Stimulated activated memory B cell treated with anti-CD40 and anti-IgM and Interleukin-4, amounts not matched to agents 10 μg/mL and 1 μg/mL and 100 μg/mL, for 72 hours (primary cell): ENCODE measurements at regions not wholly inside any gene's neighbourhood (a gene's known extent, or its start where the extent isn't known, plus 50 kb on each side); places are given as distances from the start of the nearest gene placed in this dataset.
"Not testable (repeated sequence)": the region's sequence is repeated elsewhere in the genome, so short reads cannot be mapped to it uniquely, and the experiment has no call there.

Source experiments
- ATAC-seq: fragments of 150-1000 bp; cut with Tn5 transposase; 2 replicates; pipeline ENCODE4 v1.10.0; 2021
- H3K27ac Mint-ChIP-seq: one replicate; pipeline ENCODE4 v1.8.0; 2022; ENCODE audit warnings: mild to moderate bottlenecking, mixed read lengths
- H3K27me3 Mint-ChIP-seq: one replicate; pipeline ENCODE4 v1.8.0; 2022; ENCODE audit warnings: mixed read lengths
- H3K36me3 Mint-ChIP-seq: one replicate; pipeline ENCODE4 v1.8.0; 2022; ENCODE audit warnings: mixed read lengths
- H3K4me1 Mint-ChIP-seq: one replicate; pipeline ENCODE4 v1.8.0; 2022; ENCODE audit warnings: mixed read lengths
- H3K4me3 Mint-ChIP-seq: one replicate; pipeline ENCODE4 v1.8.0; 2022; ENCODE audit warnings: mild to moderate bottlenecking, moderate library complexity, mixed read lengths
- H3K9me3 Mint-ChIP-seq: one replicate; pipeline ENCODE4 v1.8.0; 2022; ENCODE audit warnings: mixed read lengths

DNA sequence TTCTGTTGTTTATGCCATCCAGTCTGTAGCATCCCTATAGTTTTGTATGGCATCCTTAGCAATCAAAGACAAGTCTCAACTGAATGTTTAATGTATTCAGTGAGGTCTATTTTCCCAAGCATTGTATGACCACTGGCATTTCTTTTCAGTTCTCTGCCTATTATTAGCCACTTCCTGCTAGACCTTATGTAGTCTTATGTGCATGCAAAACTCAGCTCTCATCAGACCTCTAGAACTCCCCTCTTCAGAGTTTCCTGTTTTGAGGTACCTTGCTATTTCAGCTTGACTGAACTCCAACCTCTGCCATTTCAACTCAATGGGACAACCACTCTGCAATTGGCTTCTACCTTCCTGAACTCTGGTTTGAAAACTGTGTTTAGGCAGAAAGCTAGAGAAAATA lies 113.2 kb downstream of the SLC25A46 start:
- no peaks in the 10 kb centered on the region for H3K4me1 Mint-ChIP-seq
- no peaks in the 10 kb centered on the region for H3K36me3 Mint-ChIP-seq
- no peak overlapping the region for H3K4me3 Mint-ChIP-seq
- ATAC-seq = no peak
- H3K27me3 Mint-ChIP-seq = no peaks in the 10 kb centered on the region
- H3K9me3 Mint-ChIP-seq = peaks cover 7% of the 10 kb centered on the region
- no peak overlapping the region for H3K27ac Mint-ChIP-seq

GRCh38 chr5:110852541-110852940 lies 113.7 kb downstream of the SLC25A46 start:
- no peak overlapping the region for H3K4me3 Mint-ChIP-seq
- no peak overlapping the region for H3K27ac Mint-ChIP-seq
- no peaks in the 10 kb centered on the region for H3K27me3 Mint-ChIP-seq
- no peaks in the 10 kb centered on the region for H3K4me1 Mint-ChIP-seq
- peaks cover 7% of the 10 kb centered on the region for H3K9me3 Mint-ChIP-seq
- no peaks in the 10 kb centered on the region for H3K36me3 Mint-ChIP-seq
- no peak for ATAC-seq

- Mint-ChIP-seq H3K27ac (no peak overlapping the region), H3K9me3 (peaks cover 7% of the 10 kb centered on the region), H3K4me3 (no peak overlapping the region), H3K4me1 (no peaks in the 10 kb centered on the region), H3K27me3 (no peaks in the 10 kb centered on the region), H3K36me3 (no peaks in the 10 kb centered on the region)
- no peak for ATAC-seq
Measured at GRCh38 chr5:110853267-110853666, 114.5 kb downstream of the SLC25A46 start.

DNA sequence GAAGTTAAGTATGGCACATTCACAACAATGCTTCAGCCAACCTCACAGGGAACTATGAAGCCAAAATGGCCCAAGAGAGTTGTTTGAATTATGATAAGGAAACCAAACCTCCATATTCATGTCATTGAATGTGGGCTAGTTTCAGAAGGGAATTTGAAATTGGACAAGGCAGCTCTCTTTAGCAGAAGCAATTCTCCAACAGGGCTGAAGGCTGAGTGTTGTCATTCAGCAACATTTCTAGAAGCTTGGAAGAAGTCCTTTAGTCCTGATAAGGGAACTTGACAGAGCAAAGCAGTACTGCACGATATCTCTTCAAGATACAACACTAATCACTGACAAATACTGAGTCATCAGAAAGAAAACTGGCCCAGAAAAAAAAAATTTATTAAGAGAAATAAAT lies 115.4 kb downstream of the SLC25A46 start:
- Mint-ChIP-seq H3K27me3 (no peaks in the 10 kb centered on the region), H3K36me3 (no peaks in the 10 kb centered on the region), H3K4me1 (no peaks in the 10 kb centered on the region), H3K27ac (no peak overlapping the region), H3K9me3 (peaks cover 4% of the 10 kb centered on the region), H3K4me3 (no peak overlapping the region)
- no peak for ATAC-seq

GRCh38 chr5:110855961-110856360 lies 117.2 kb downstream of the SLC25A46 start:
- no peaks in the 10 kb centered on the region for H3K9me3 Mint-ChIP-seq
- no peak overlapping the region for H3K27ac Mint-ChIP-seq
- no peaks in the 10 kb centered on the region for H3K36me3 Mint-ChIP-seq
- H3K27me3 Mint-ChIP-seq = no peaks in the 10 kb centered on the region
- no peaks in the 10 kb centered on the region for H3K4me1 Mint-ChIP-seq
- no peak overlapping the region for H3K4me3 Mint-ChIP-seq
- ATAC-seq = no peak

- Mint-ChIP-seq H3K9me3 (no peaks in the 10 kb centered on the region), H3K36me3 (no peaks in the 10 kb centered on the region)
Measured at GRCh38 chr5:110865400-110866094, 126.7 kb downstream of the SLC25A46 start.

DNA sequence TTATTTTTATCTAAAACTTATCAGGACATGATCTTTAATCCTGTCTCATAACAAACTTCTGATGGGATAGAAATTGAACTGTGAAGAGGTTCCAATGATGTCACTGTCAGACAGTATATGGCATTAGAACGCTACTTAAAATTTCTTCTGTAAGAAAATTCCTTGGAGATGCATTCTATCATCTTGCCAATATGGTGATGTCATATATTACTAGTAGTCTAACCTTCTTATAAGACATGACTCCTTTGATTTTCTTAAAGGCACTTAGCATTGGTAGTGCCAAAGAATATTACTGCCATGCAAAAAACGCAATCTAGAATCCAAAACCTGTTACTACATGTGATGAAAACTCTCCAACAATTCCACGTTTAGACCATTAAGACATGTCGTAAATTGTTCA lies 131.1 kb downstream of the SLC25A46 start:
- Mint-ChIP-seq H3K9me3 (peaks cover under 1% of the 10 kb centered on the region), H3K27ac (no peak overlapping the region), H3K27me3 (no peaks in the 10 kb centered on the region), H3K4me1 (no peaks in the 10 kb centered on the region), H3K36me3 (no peaks in the 10 kb centered on the region), H3K4me3 (no peak overlapping the region)
- ATAC-seq = no peak

More at GRCh38 chr5:110865400-110866094, 126.7 kb downstream of the SLC25A46 start:
- no peaks in the 10 kb centered on the region for H3K27me3 Mint-ChIP-seq
- ATAC-seq = no peak
- no peak overlapping the region for H3K4me3 Mint-ChIP-seq
- no peak overlapping the region for H3K27ac Mint-ChIP-seq
- no peaks in the 10 kb centered on the region for H3K4me1 Mint-ChIP-seq

GRCh38 chr5:110872200-110872599 lies 133.4 kb downstream of the SLC25A46 start:
- ATAC-seq = peak; percentile 39
- Mint-ChIP-seq H3K36me3 (no peaks in the 10 kb centered on the region), H3K27ac (no peak overlapping the region), H3K9me3 (peaks cover 5% of the 10 kb centered on the region), H3K4me3 (no peak overlapping the region), H3K27me3 (no peaks in the 10 kb centered on the region), H3K4me1 (no peaks in the 10 kb centered on the region)

- ATAC-seq = peak; percentile 27
- Mint-ChIP-seq H3K4me1 (no peaks in the 10 kb centered on the region), H3K9me3 (peaks cover 5% of the 10 kb centered on the region), H3K27me3 (no peaks in the 10 kb centered on the region), H3K27ac (no peak overlapping the region), H3K4me3 (no peak overlapping the region), H3K36me3 (no peaks in the 10 kb centered on the region)
Measured at GRCh38 chr5:110872963-110873362, 134.2 kb downstream of the SLC25A46 start.

- no peak for ATAC-seq
- H3K27me3 Mint-ChIP-seq = no peaks in the 10 kb centered on the region
- no peaks in the 10 kb centered on the region for H3K4me1 Mint-ChIP-seq
- no peak overlapping the region for H3K27ac Mint-ChIP-seq
- H3K36me3 Mint-ChIP-seq = no peaks in the 10 kb centered on the region
- peaks cover 5% of the 10 kb centered on the region for H3K9me3 Mint-ChIP-seq
- H3K4me3 Mint-ChIP-seq = no peak overlapping the region
Measured at GRCh38 chr5:110873773-110874437, 135.1 kb downstream of the SLC25A46 start.

DNA sequence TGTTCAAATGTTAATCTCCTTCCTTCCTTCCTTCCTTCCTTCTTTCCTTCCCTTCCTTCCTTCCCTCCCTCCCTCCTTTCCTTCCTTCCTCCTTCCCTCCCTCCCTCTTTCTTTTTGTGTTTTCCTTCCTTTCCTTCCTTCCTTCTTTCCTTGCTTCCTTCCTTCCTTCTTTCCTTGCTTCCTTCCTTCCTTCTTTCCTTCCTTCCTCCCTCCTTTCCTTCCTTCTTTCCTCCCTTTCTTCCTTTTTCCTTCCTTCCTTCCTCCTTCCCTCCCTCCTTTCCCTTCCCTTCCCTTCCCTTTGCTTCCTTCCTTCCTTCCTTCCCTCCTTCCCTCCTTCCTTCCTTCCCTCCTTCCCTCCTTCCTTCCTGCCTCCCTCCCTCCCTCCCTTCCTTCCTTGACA lies 136.3 kb downstream of the SLC25A46 start:
- H3K9me3 Mint-ChIP-seq, ATAC-seq, H3K4me3 Mint-ChIP-seq, H3K36me3 Mint-ChIP-seq, H3K27ac Mint-ChIP-seq, H3K27me3 Mint-ChIP-seq, H3K4me1 Mint-ChIP-seq: not testable (repeated sequence)

- H3K9me3 Mint-ChIP-seq = peaks cover 5% of the 10 kb centered on the region
- no peaks in the 10 kb centered on the region for H3K4me1 Mint-ChIP-seq
- no peak overlapping the region for H3K27ac Mint-ChIP-seq
- H3K36me3 Mint-ChIP-seq = no peaks in the 10 kb centered on the region
- no peaks in the 10 kb centered on the region for H3K27me3 Mint-ChIP-seq
- H3K4me3 Mint-ChIP-seq = no peak overlapping the region
- ATAC-seq = no peak
Measured at GRCh38 chr5:110878115-110878514, 139.3 kb downstream of the SLC25A46 start.

DNA sequence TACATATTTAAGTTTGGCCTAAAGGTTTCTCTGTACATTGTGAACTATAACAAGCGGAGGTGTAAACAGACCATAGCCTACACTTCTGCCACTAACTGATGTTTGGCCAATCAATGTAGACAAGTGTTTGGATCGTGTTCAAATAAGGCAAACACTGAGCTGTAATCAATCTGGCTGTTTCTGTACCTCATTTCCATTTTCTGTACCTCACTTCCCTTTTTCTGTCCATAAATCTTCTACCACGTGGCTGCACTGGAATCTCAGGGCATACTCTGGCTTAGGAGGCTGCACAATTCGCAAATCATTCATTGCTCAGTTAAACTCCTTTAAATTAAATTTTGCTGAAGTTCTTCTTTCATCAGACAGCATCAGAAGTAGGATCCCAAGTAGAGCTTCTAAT lies 140.9 kb downstream of the SLC25A46 start:
- H3K27ac Mint-ChIP-seq = no peak overlapping the region
- no peaks in the 10 kb centered on the region for H3K4me1 Mint-ChIP-seq
- H3K27me3 Mint-ChIP-seq = no peaks in the 10 kb centered on the region
- no peaks in the 10 kb centered on the region for H3K36me3 Mint-ChIP-seq
- no peak for ATAC-seq
- peaks cover 5% of the 10 kb centered on the region for H3K9me3 Mint-ChIP-seq
- no peak overlapping the region for H3K4me3 Mint-ChIP-seq

- Mint-ChIP-seq H3K27ac (no peak overlapping the region), H3K27me3 (no peaks in the 10 kb centered on the region), H3K9me3 (no peaks in the 10 kb centered on the region), H3K4me3 (no peak overlapping the region), H3K4me1 (no peaks in the 10 kb centered on the region), H3K36me3 (no peaks in the 10 kb centered on the region)
- no peak for ATAC-seq
Measured at GRCh38 chr5:110880413-110880812, 141.6 kb downstream of the SLC25A46 start.

- H3K4me1 Mint-ChIP-seq = no peaks in the 10 kb centered on the region
- ATAC-seq = no peak
- no peak overlapping the region for H3K4me3 Mint-ChIP-seq
- H3K27ac Mint-ChIP-seq = no peak overlapping the region
- no peaks in the 10 kb centered on the region for H3K36me3 Mint-ChIP-seq
- H3K9me3 Mint-ChIP-seq = peaks cover 7% of the 10 kb centered on the region
- no peaks in the 10 kb centered on the region for H3K27me3 Mint-ChIP-seq
Measured at GRCh38 chr5:110884005-110884404, 145.2 kb downstream of the SLC25A46 start.

DNA sequence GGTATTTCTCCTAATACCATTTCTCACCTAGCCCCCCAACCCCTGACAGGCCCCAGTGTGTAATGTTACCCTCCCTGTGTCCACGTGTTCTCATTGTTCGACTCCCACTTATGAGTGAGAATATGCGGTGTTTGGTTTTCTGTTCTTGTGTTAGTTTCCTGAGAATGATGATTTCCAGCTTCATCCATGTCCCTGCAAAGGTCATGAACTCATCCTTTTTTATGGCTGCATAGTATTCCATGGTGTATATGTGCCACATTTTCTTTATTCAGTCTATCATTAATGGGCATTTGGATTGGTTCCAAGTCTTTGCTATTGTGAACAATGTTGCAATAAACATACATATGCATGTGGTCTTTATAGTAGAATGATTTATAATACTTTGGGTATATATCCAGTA lies 148.4 kb downstream of the SLC25A46 start:
- H3K9me3 Mint-ChIP-seq = peaks cover 10% of the 10 kb centered on the region
- H3K36me3 Mint-ChIP-seq, H3K4me3 Mint-ChIP-seq, H3K27me3 Mint-ChIP-seq, ATAC-seq, H3K27ac Mint-ChIP-seq, H3K4me1 Mint-ChIP-seq: not testable (repeated sequence)
